Ovary (tissue), 7 donors: ENCODE measurements at regions not wholly inside any gene's neighbourhood (a gene's known extent, or its start where the extent isn't known, plus 50 kb on each side); places are given as distances from the start of the nearest gene placed in this dataset.

Source experiments
- DNase-seq, 5 donors: peaks; one replicate each; pipeline ENCODE4 v3.0.0-alpha.2; 2019 to 2020
- H3K27ac ChIP-seq, 2 donors: fragments of 200-600 bp; one replicate each; pipeline versions ENCODE4 v1.5.1 to v1.8.0; 2019 to 2022
- H3K27me3 ChIP-seq: fragments of 200-600 bp; one replicate; pipeline ENCODE4 v1.8.0; 2022
- H3K36me3 ChIP-seq: fragments of 200-600 bp; sonication (generic); one replicate; pipeline ENCODE4 v1.5.1; 2019
- H3K4me1 ChIP-seq: one replicate; pipeline ENCODE4 v1.8.1; 2013; ENCODE audit warnings: mild to moderate bottlenecking, moderate library complexity; ENCODE audit not compliant: insufficient read depth
- H3K4me3 ChIP-seq: fragments of 200-600 bp; sonication (generic); one replicate; pipeline ENCODE4 v1.5.1; 2017
- H3K9me3 ChIP-seq, 2 donors: fragments of 200-600 bp in 1 of 2; sonication (generic) in 1 of 2; one replicate each; pipeline versions ENCODE4 v1.5.1 to v1.8.1; 2013 to 2019; ENCODE audit warnings: mild to moderate bottlenecking in 1 of 2, moderate library complexity in 1 of 2
- EP300 ChIP-seq: sonication (generic); formaldehyde crosslinking; IDR thresholded peaks from one replicate; pipeline ENCODE4 v1.6.1; 2017; ENCODE audit warnings: antibody characterized with exemption
- POLR2A ChIP-seq: fragments of 450-650 bp; IDR thresholded peaks from one replicate; pipeline ENCODE4 v1.6.1; 2017; ENCODE audit warnings: antibody characterized with exemption, mild to moderate bottlenecking, moderate library complexity
- WGBS, 3 donors: extraction: QIAGEN DNeasy Blood & Tissue Kit in 1 of 3; methylation state at CpG; one replicate each; pipeline versions ENCODE4 v1.1.5 to v1.1.7; 2013 to 2017; 5-methylcytosine and 5-hydroxymethylcytosine counted together
- intact Hi-C, 4 donors: fragments of 100-400 bp; cut with DNase I; formaldehyde crosslinking; loops; one replicate each; pipeline versions ENCODE4 v1.11.0 to v1.15.1; 2022 to 2023
- TF ChIP-seq, protein P1 (sequence below), 3 donors: fragments of 450-650 bp in 2 of 3; fragments of 200-600 bp in 1 of 3; IDR thresholded peaks; one replicate each; pipeline versions ENCODE4 v1.5.1 to v1.8.0; 2016 to 2022; ENCODE audit warnings: antibody characterized with exemption in 3 of 3, mild to moderate bottlenecking in 1 of 3
- donor health status: DM: no; HTN: no; CAD: no; lungs with moderate emphysema.
- donor health status: DM: no; HTN: no; CAD: no.
- donor health status: Bipolar disorder and iron deficiency.
- donor health status: DM: no; HTN: no; CAD: no.
- donor health status: DM: yes; HTN: yes; CAD: no.

DNA sequence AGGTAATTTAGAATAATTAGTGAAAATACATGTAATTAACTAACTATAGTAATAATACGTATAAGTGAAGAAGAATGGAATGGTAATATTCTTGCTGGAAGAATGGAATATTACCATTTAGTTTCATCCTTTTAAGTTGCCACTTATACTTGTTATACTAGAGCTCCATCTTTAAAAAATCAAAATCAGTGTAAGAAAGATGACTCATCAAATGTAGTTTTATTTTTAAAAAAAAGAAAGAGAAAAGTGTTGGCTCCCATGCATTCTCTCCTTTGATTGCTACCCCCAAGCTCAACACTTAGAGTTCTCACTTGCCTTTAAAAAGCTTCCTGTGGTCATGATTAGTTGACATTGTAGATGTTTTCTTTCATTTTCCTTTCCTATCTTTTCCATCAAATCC is 82.4 kb upstream of the KIF2B start:
- intact Hi-C loops: no loop called here
- no peaks in the 10 kb centered on the region for H3K27me3 ChIP-seq
- no peak overlapping the region for H3K4me3 ChIP-seq
- H3K27ac ChIP-seq: no peak overlapping the region
- TF ChIP-seq POLR2A (no peak), EP300 (no peak)
- TF ChIP-seq, protein P1, sequence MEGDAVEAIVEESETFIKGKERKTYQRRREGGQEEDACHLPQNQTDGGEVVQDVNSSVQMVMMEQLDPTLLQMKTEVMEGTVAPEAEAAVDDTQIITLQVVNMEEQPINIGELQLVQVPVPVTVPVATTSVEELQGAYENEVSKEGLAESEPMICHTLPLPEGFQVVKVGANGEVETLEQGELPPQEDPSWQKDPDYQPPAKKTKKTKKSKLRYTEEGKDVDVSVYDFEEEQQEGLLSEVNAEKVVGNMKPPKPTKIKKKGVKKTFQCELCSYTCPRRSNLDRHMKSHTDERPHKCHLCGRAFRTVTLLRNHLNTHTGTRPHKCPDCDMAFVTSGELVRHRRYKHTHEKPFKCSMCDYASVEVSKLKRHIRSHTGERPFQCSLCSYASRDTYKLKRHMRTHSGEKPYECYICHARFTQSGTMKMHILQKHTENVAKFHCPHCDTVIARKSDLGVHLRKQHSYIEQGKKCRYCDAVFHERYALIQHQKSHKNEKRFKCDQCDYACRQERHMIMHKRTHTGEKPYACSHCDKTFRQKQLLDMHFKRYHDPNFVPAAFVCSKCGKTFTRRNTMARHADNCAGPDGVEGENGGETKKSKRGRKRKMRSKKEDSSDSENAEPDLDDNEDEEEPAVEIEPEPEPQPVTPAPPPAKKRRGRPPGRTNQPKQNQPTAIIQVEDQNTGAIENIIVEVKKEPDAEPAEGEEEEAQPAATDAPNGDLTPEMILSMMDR (IDR thresholded peaks at IDR 0.05): no peak
- H3K9me3 ChIP-seq: no peaks in the 10 kb centered on the region
- no peaks in the 10 kb centered on the region for H3K36me3 ChIP-seq
- H3K4me1 ChIP-seq: no peaks in the 10 kb centered on the region
- no peak for DNase-seq
- WGBS, 3 donors: 91 to 95% (median 92%) methylated on average over 1 of the region's 1 CpG

DNA sequence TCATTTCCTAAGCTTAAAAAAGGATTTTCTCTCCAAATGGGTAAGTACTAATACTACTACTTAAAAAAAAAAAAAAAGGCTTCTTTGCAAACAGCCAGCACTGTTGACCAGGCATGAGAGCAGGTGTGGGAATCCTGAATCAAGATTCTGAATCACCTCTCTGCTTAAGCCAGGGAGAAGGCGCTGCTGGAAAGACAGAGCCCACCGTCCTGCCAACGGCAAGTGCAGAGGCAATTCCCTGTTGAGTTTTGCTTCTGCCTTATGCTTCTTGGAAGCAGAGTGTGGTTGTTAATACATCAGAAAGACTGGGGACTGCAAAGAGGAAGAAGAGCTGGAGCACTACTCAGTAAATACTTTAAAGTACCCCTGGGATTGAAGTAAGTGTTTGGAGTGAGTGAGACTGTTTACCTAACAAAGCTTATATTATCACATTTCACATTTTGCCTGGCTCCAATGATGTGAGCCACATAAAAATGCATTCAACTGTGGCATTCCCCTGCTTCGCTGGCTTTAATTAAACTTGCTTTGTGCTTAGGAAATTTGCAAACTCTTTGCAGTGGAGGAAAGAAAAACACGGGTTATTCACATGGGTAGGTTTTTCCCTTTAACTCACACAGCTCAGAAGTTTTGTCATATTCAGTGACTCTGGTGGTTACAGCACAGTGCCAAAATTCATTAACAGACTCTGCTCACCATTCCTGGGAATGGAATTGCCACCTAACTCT is 86.0 kb upstream of the KIF2B start:
- Histone ChIP-seq H3K9me3 (no peaks in the 10 kb centered on the region), H3K4me3 (no peak overlapping the region), H3K27me3 (no peaks in the 10 kb centered on the region), H3K4me1 (no peaks in the 10 kb centered on the region), H3K36me3 (no peaks in the 10 kb centered on the region), H3K27ac (no peak overlapping the region)
- 63 to 73% (median 63%) methylated on average over 5 of the region's 5 CpGs for WGBS, 3 donors
- DNase-seq: no peak
- TF ChIP-seq, protein P1 (IDR thresholded peaks at IDR 0.05): no peak
- TF ChIP-seq POLR2A (no peak), EP300 (no peak)
- intact Hi-C loops: no loop called here

DNA sequence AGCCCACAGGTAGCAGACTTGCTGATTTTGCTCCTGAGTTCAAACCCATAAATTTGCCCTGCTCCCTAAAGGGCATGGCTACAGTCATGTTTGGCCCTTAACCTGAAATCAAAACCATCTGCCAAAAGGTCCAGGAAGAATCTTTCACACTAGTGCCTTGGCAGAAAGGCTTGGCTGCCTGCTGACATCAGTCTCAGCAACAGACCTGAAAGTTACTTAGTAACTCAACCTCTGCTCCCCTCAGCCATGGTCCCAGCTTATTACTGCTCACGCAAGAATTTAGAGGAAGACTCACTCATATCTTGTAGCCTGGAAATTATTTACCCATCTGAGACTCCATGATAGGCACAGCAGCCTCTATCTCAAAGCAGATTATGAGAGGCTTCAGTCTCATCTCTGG is 98.0 kb upstream of the KIF2B start:
- Histone ChIP-seq H3K4me3 (no peak overlapping the region), H3K36me3 (no peaks in the 10 kb centered on the region), H3K9me3 (no peaks in the 10 kb centered on the region), H3K27me3 (no peaks in the 10 kb centered on the region), H3K4me1 (no peaks in the 10 kb centered on the region), H3K27ac (no peak overlapping the region)
- intact Hi-C loops: no loop called here
- WGBS, 3 donors: 94 to 100% (median 97%) methylated on average over 1 of the region's 1 CpG
- TF ChIP-seq, protein P1 (IDR thresholded peaks at IDR 0.05): no peak
- TF ChIP-seq POLR2A: no peak
- TF ChIP-seq EP300: no peak
- no peak for DNase-seq

DNA sequence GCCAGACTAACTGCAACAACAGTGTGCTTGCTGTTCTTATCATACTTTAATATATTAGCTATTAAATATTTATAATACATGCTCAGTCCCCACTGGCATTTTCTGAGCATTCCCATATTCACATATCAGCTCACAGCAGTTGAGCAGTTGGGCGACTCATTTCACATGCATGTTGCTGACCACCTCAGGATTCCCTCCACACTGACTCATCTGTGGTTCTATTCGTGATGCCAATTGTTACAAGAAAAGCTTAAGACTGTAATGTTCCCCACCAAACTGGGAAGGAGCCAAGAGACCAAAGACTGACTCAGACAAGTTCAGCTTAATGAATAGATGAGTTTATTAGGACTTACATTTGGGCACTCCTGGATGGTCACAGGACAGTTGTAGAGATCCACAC is 100.3 kb upstream of the KIF2B start:
- no peaks in the 10 kb centered on the region for H3K9me3 ChIP-seq
- TF ChIP-seq, protein P1 (IDR thresholded peaks at IDR 0.05): no peak
- TF ChIP-seq EP300: no peak
- TF ChIP-seq POLR2A: no peak
- no peaks in the 10 kb centered on the region for H3K4me1 ChIP-seq
- WGBS, 3 donors: 28 to 55% (median 41%) methylated on average over 2 of the region's 2 CpGs
- H3K27me3 ChIP-seq: no peaks in the 10 kb centered on the region
- intact Hi-C loops: no loop called here
- DNase-seq: no peak
- no peaks in the 10 kb centered on the region for H3K36me3 ChIP-seq
- no peak overlapping the region for H3K4me3 ChIP-seq
- no peak overlapping the region for H3K27ac ChIP-seq
